GM21528 (cell line): ENCODE measurements at regions not wholly inside any gene's neighbourhood (a gene's known extent, or its start where the extent isn't known, plus 50 kb on each side); places are given as distances from the start of the nearest gene placed in this dataset.

ENCODE experiments used
- ATAC-seq: cut with Tn5 transposase; IDR thresholded peaks from one replicate; pipeline ENCODE4 v1.9.1; 2021; ENCODE audit warnings: mild to moderate bottlenecking, moderate library complexity; ENCODE audit not compliant: unreplicated experiment, low FRiP score

- no peak for ATAC-seq
Observed at GRCh38 chr1:47694011-47694890, 256.4 kb downstream of the FOXD2 start.

GRCh38 chr1:47696404-47696736, 258.5 kb downstream of the FOXD2 start:
- ATAC-seq: no peak

- no peak for ATAC-seq
Observed at GRCh38 chr1:47696737-47697441, 259.0 kb downstream of the FOXD2 start.

- no peak for ATAC-seq
Observed at GRCh38 chr1:47697616-47698335, 259.9 kb downstream of the FOXD2 start.

- no peak for ATAC-seq
Observed at GRCh38 chr1:47699492-47700235, 261.8 kb downstream of the FOXD2 start.

GRCh38 chr1:47701283-47701682, 263.4 kb downstream of the FOXD2 start:
- no peak for ATAC-seq

GRCh38 chr1:47701741-47702515, 264.1 kb downstream of the FOXD2 start:
- no peak for ATAC-seq

- ATAC-seq: no peak
Observed at GRCh38 chr1:47703156-47703825, 265.4 kb downstream of the FOXD2 start.

GRCh38 chr1:47703981-47704596, 266.2 kb downstream of the FOXD2 start:
- ATAC-seq: no peak

GRCh38 chr1:47705517-47706130, 267.8 kb downstream of the FOXD2 start:
- ATAC-seq: no peak

- no peak for ATAC-seq
Observed at GRCh38 chr1:47707503-47707902, 269.7 kb downstream of the FOXD2 start.

- ATAC-seq: no peak
Observed at GRCh38 chr1:47708019-47708535, 270.2 kb downstream of the FOXD2 start.

GRCh38 chr1:47708658-47709018, 270.8 kb downstream of the FOXD2 start:
- no peak for ATAC-seq

- no peak for ATAC-seq
Observed at GRCh38 chr1:47709019-47709871, 271.4 kb downstream of the FOXD2 start.

GRCh38 chr1:47709872-47710231, 272.0 kb downstream of the FOXD2 start:
- ATAC-seq: no peak

GRCh38 chr1:47710329-47711071, 272.7 kb downstream of the FOXD2 start:
- ATAC-seq: peak; percentile 77
